CD14-positive monocyte (primary cell): ENCODE measurements at regions not wholly inside any gene's neighbourhood (a gene's known extent, or its start where the extent isn't known, plus 50 kb on each side); places are given as distances from the start of the nearest gene placed in this dataset.
"Not testable (repeated sequence)": the region's sequence is repeated elsewhere in the genome, so short reads cannot be mapped to it uniquely, and the experiment has no call there.

Experiments used
- DNase-seq, 3 donors: peaks; one replicate each; pipeline ENCODE4 v3.0.0-alpha.2; 2011 to 2022
- H2AFZ ChIP-seq: 2 replicates; pipeline ENCODE4 v1.6.0; 2012; ENCODE audit warnings: mild to moderate bottlenecking, low read depth, low read length, inconsistent platforms; ENCODE audit not compliant: insufficient read depth, poor library complexity, severe bottlenecking
- H3K27ac ChIP-seq, 2 donors: 1 replicate in 1 of 2; 2 replicates in 1 of 2; pipeline ENCODE4 v1.5.1; 2012 to 2013; ENCODE audit warnings: low read length in 2 of 2, control low read depth in 1 of 2, inconsistent platforms in 1 of 2, low read depth in 1 of 2, mild to moderate bottlenecking in 1 of 2
- H3K27me3 ChIP-seq, 2 donors: one replicate each; pipeline versions ENCODE4 v1.6.0 to v1.6.1; 2011 to 2013; ENCODE audit warnings: low read length in 2 of 2; ENCODE audit not compliant: control insufficient read depth in 2 of 2, insufficient read depth in 2 of 2
- H3K36me3 ChIP-seq, 2 donors: replicated peaks in 1 of 2; 1 replicate in 1 of 2; 2 replicates in 1 of 2; pipeline versions ENCODE4 v1.5.1 to v1.6.1; 2012 to 2013; ENCODE audit warnings: low read length in 2 of 2, control low read depth in 1 of 2, inconsistent platforms in 1 of 2, mild to moderate bottlenecking in 1 of 2; ENCODE audit not compliant: insufficient read depth in 2 of 2, control insufficient read depth in 1 of 2
- H3K4me1 ChIP-seq, 2 donors: 1 replicate in 1 of 2; 2 replicates in 1 of 2; pipeline versions ENCODE4 v1.5.1 to v1.6.1; 2012 to 2013; ENCODE audit warnings: low read length in 2 of 2, control low read depth in 1 of 2, inconsistent platforms in 1 of 2, mild to moderate bottlenecking in 1 of 2, moderate library complexity in 1 of 2; ENCODE audit not compliant: insufficient read depth in 2 of 2, control insufficient read depth in 1 of 2
- H3K4me2 ChIP-seq: replicated peaks from 2 replicates; pipeline ENCODE3; 2012; ENCODE audit warnings: low read length, moderate library complexity, mild to moderate bottlenecking; ENCODE audit not compliant: poor library complexity, severe bottlenecking; ENCODE audit errors: extremely low read depth
- H3K4me3 ChIP-seq, 3 experiments: fragments of 200-600 bp in 1 of 3; sonication (generic) in 1 of 3; replicated peaks in 1 of 3; 1 replicate in 2 of 3; 2 replicates in 1 of 3; pipeline ENCODE4 v1.5.1; 2011 to 2013; ENCODE audit warnings: low read length in 3 of 3, mild to moderate bottlenecking in 3 of 3, control low read depth in 2 of 3, low read depth in 2 of 3, inconsistent platforms in 1 of 3, moderate library complexity in 1 of 3
- H3K79me2 ChIP-seq: 2 replicates; pipeline ENCODE4 v1.6.0; 2012; ENCODE audit warnings: mild to moderate bottlenecking, control low read depth, inconsistent platforms, low read length, moderate library complexity; ENCODE audit not compliant: insufficient read depth
- H3K9ac ChIP-seq: 2 replicates; pipeline ENCODE4 v1.6.0; 2017; ENCODE audit warnings: low read length, mild to moderate bottlenecking; ENCODE audit not compliant: insufficient read depth, poor library complexity, severe bottlenecking
- H3K9me3 ChIP-seq, 2 donors: replicated peaks in 1 of 2; 1 replicate in 1 of 2; 2 replicates in 1 of 2; pipeline versions ENCODE4 v1.5.1 to v1.6.1; 2012 to 2013; ENCODE audit warnings: low read length in 2 of 2, control low read depth in 1 of 2; ENCODE audit not compliant: control insufficient read depth in 1 of 2, insufficient read depth in 1 of 2
- H4K20me1 ChIP-seq: 2 replicates; pipeline ENCODE4 v1.6.0; 2012; ENCODE audit warnings: mild to moderate bottlenecking, low read length, control low read depth, moderate library complexity; ENCODE audit not compliant: insufficient read depth
- H3K27ac Mint-ChIP-seq, 7 donors: one replicate each; pipeline ENCODE4 v1.8.0; 2020; ENCODE audit warnings: mild to moderate bottlenecking in 7 of 7, mixed read lengths in 7 of 7, moderate library complexity in 6 of 7, inconsistent platforms in 2 of 7
- H3K27me3 Mint-ChIP-seq, 3 donors: one replicate each; pipeline ENCODE4 v1.8.0; 2021 to 2022; ENCODE audit warnings: low read depth in 3 of 3, mild to moderate bottlenecking in 3 of 3, mixed read lengths in 3 of 3, moderate library complexity in 3 of 3, inconsistent platforms in 1 of 3
- H3K36me3 Mint-ChIP-seq, 2 donors: one replicate each; pipeline ENCODE4 v1.8.0; 2020; ENCODE audit warnings: mixed read lengths in 2 of 2, inconsistent platforms in 1 of 2, mild to moderate bottlenecking in 1 of 2
- H3K4me1 Mint-ChIP-seq: one replicate; pipeline ENCODE4 v1.8.0; 2020; ENCODE audit warnings: mild to moderate bottlenecking, mixed read lengths
- H3K4me3 Mint-ChIP-seq, 2 donors: one replicate each; pipeline ENCODE4 v1.8.0; 2020; ENCODE audit warnings: mild to moderate bottlenecking in 2 of 2, mixed read lengths in 2 of 2, moderate library complexity in 1 of 2
- H3K9me3 Mint-ChIP-seq, 7 donors: one replicate each; pipeline ENCODE4 v1.8.0; 2020 to 2022; ENCODE audit warnings: mixed read lengths in 7 of 7, mild to moderate bottlenecking in 6 of 7, moderate library complexity in 6 of 7, inconsistent platforms in 2 of 7
- WGBS: methylation state at CpG from one replicate; pipeline ENCODE4 v1.1.5; 2013; ENCODE audit warnings: missing lambda C conversion rate; ENCODE audit not compliant: insufficient coverage; 5-methylcytosine and 5-hydroxymethylcytosine counted together
- intact Hi-C, 2 donors: fragments of 100-400 bp; cut with micrococcal nuclease; formaldehyde crosslinking; loops; one replicate each; pipeline versions ENCODE4 v1.15.0 to v1.15.1; 2023
- TF ChIP-seq, protein P1 (sequence below): fragments of 200-600 bp; IDR thresholded peaks from one replicate; pipeline ENCODE4 v1.8.0; 2022; ENCODE audit warnings: antibody characterized with exemption, mild to moderate bottlenecking

GRCh38 chr13:30061217-30061616 lies 210.8 kb upstream of the UBL3 start:
- Histone ChIP-seq H3K27me3 (no peaks in the 10 kb centered on the region), H3K4me2 (no peak overlapping the region), H3K36me3 (no peaks in the 10 kb centered on the region), H3K4me3 (no peak overlapping the region), H3K79me2 (no peaks in the 10 kb centered on the region), H3K9me3 (no peaks in the 10 kb centered on the region), H4K20me1 (no peaks in the 10 kb centered on the region), H3K4me1 (no peaks in the 10 kb centered on the region), H3K9ac (no peak overlapping the region), H3K27ac (no peak overlapping the region), H2AFZ (no peak overlapping the region)
- H3K4me1 Mint-ChIP-seq: no peaks in the 10 kb centered on the region
- intact Hi-C loops: no loop called here
- no peak overlapping the region for H3K27ac Mint-ChIP-seq
- H3K4me3 Mint-ChIP-seq: no peak overlapping the region
- no peaks in the 10 kb centered on the region for H3K36me3 Mint-ChIP-seq
- H3K9me3 Mint-ChIP-seq: peaks cover 0 to 9% (median 3%) of the 10 kb centered on the region in 7 donors
- peaks cover 1 to 4% (median 1%) of the 10 kb centered on the region in 3 donors for H3K27me3 Mint-ChIP-seq
- no peak for DNase-seq
- 94% methylated on average over 3 of the region's 4 CpGs for WGBS
- TF ChIP-seq, protein P1, sequence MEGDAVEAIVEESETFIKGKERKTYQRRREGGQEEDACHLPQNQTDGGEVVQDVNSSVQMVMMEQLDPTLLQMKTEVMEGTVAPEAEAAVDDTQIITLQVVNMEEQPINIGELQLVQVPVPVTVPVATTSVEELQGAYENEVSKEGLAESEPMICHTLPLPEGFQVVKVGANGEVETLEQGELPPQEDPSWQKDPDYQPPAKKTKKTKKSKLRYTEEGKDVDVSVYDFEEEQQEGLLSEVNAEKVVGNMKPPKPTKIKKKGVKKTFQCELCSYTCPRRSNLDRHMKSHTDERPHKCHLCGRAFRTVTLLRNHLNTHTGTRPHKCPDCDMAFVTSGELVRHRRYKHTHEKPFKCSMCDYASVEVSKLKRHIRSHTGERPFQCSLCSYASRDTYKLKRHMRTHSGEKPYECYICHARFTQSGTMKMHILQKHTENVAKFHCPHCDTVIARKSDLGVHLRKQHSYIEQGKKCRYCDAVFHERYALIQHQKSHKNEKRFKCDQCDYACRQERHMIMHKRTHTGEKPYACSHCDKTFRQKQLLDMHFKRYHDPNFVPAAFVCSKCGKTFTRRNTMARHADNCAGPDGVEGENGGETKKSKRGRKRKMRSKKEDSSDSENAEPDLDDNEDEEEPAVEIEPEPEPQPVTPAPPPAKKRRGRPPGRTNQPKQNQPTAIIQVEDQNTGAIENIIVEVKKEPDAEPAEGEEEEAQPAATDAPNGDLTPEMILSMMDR: no peak

DNA sequence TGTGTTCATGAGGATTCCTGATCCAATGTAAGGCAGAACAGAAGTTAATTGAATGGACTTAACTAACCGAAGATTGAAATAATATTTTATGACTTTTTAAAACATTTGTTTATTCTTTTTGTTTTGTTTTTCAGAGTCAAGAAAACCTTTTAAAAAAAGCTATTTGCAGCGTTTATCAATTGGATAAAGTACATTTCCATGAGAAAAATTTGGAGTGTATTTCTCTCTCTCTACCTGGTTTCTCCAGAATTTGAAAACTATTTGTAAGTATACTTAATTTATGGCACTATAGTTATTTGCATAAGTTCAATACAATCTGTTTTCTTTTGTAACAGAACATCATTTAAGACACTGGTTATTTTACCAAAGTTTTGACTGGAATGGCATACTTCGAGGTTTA lies 208.0 kb upstream of the UBL3 start:
- H3K4me1 ChIP-seq: no peaks in the 10 kb centered on the region
- Mint-ChIP-seq H3K27ac (no peak overlapping the region), H3K4me3 (no peak overlapping the region), H3K27me3 (peaks cover 0 to 4% (median 1%) of the 10 kb centered on the region in 3 donors), H3K9me3 (peaks cover 2 to 16% (median 4%) of the 10 kb centered on the region in 7 donors), H3K36me3 (no peaks in the 10 kb centered on the region), H3K4me1 (no peaks in the 10 kb centered on the region)
- no peaks in the 10 kb centered on the region for H3K9me3 ChIP-seq
- intact Hi-C loops: no loop called here
- no peak for DNase-seq
- H3K27me3 ChIP-seq: no peaks in the 10 kb centered on the region
- no peak overlapping the region for H3K9ac ChIP-seq
- H4K20me1 ChIP-seq: no peaks in the 10 kb centered on the region
- no CpG with 5 or more reads among the region's 3 CpGs for WGBS
- H3K4me2 ChIP-seq: no peak overlapping the region
- TF ChIP-seq, protein P1: no peak
- no peaks in the 10 kb centered on the region for H3K36me3 ChIP-seq
- no peak overlapping the region for H2AFZ ChIP-seq
- H3K79me2 ChIP-seq: no peaks in the 10 kb centered on the region
- H3K4me3 ChIP-seq: no peak overlapping the region
- H3K27ac ChIP-seq: no peak overlapping the region

- H3K4me1 ChIP-seq, H3K9me3 ChIP-seq, H2AFZ ChIP-seq, intact Hi-C loops, DNase-seq, H3K4me1 Mint-ChIP-seq, H3K4me3 Mint-ChIP-seq, H3K9ac ChIP-seq, H3K79me2 ChIP-seq, H4K20me1 ChIP-seq, H3K36me3 Mint-ChIP-seq, H3K27me3 ChIP-seq, H3K4me2 ChIP-seq, H3K36me3 ChIP-seq, H3K27ac Mint-ChIP-seq, H3K4me3 ChIP-seq, H3K27ac ChIP-seq, H3K27me3 Mint-ChIP-seq: not testable (repeated sequence)
- WGBS: 75% methylated on average over 5 of the region's 5 CpGs
- H3K9me3 Mint-ChIP-seq: peaks cover 0 to 10% (median 4%) of the 10 kb centered on the region in 7 donors
These were observed 204.1 kb upstream of the UBL3 start for GRCh38 chr13:30054546-30054945.
